GM12878 (cell line): ENCODE measurements at regions not wholly inside any gene's neighbourhood (a gene's known extent, or its start where the extent isn't known, plus 50 kb on each side); places are given as distances from the start of the nearest gene placed in this dataset.

Source experiments
- ATAC-seq: fragments of 200-7000 bp; cut with Tn5 transposase; 3 replicates; pipeline ENCODE4 v1.9.1; 2020; ENCODE audit warnings: mild to moderate bottlenecking, moderate library complexity
- BruUV-seq: library from RNA; stranded (reverse); fragments of 400-500 nt; replicated peaks from 2 replicates; lab custom pipeline; 2021; lab: Mats Ljungman, UMichigan
- CTCF ChIA-PET: fragments of 300-600 bp; sonication (Branson Sonifier 250); formaldehyde crosslinking; extraction: SDS; loops from one replicate; lab custom pipeline; 2021; ENCODE audit warnings: inconsistent platforms; lab: Yijun Ruan, JAX
- POLR2A ChIA-PET: fragments of 350-600 bp; formaldehyde crosslinking; extraction: SDS; loops from one replicate; lab custom pipeline; 2021; ENCODE audit warnings: inconsistent platforms; lab: Charles Lee
- RAD21 ChIA-PET: fragments of 300-600 bp; sonication (Branson Sonifier 250); formaldehyde crosslinking; loops from one replicate; lab custom pipeline; 2023; ENCODE audit warnings: antibody characterized with exemption; ENCODE audit not compliant: unreplicated experiment; lab: Charles Lee
- SMC1A ChIA-PET: fragments of 300-600 bp; sonication (Branson Sonifier 250); formaldehyde crosslinking; loops from one replicate; lab custom pipeline; 2023; ENCODE audit not compliant: unreplicated experiment, uncharacterized antibody; lab: Charles Lee
- DNase-seq: peaks from one replicate; pipeline ENCODE4 v3.0.0-alpha.2; 2011; ENCODE audit warnings: low read depth, low spot score
- FAIRE-seq: peaks from 3 replicates; lab custom pipeline; 2011; peaks lifted over from hg19 to GRCh38; lab: Jason Lieb, UNC
- H2AFZ ChIP-seq: 2 replicates; pipeline ENCODE4 v1.6.0; 2011; ENCODE audit warnings: low read depth, low read length, control low read depth; ENCODE audit not compliant: control insufficient read depth
- H3K27ac ChIP-seq: 2 replicates; pipeline ENCODE4 v1.5.1; 2011; ENCODE audit warnings: control low read depth; ENCODE audit not compliant: control insufficient read depth, insufficient read depth
- H3K27me3 ChIP-seq, 2 experiments: replicated peaks in 1 of 2; 2 replicates each; pipeline versions ENCODE4 v1.6.0 to v1.6.1; 2011; ENCODE audit warnings: low read length in 1 of 2; ENCODE audit not compliant: control insufficient read depth in 2 of 2, insufficient read depth in 2 of 2
- H3K36me3 ChIP-seq, 2 experiments: 2 replicates each; pipeline ENCODE4 v1.5.1; 2011; ENCODE audit warnings: low read length in 1 of 2; ENCODE audit not compliant: control insufficient read depth in 2 of 2, insufficient read depth in 2 of 2
- H3K4me1 ChIP-seq: 2 replicates; pipeline ENCODE4 v1.6.1; 2011; ENCODE audit warnings: mild to moderate bottlenecking, low read length, moderate library complexity, mixed read lengths; ENCODE audit not compliant: control insufficient read depth, insufficient read depth
- H3K4me2 ChIP-seq: 2 replicates; pipeline ENCODE4 v1.6.0; 2011; ENCODE audit warnings: control low read depth; ENCODE audit not compliant: control insufficient read depth, insufficient read depth
- H3K4me3 ChIP-seq: fragments of 200-600 bp; sonication (generic); 2 replicates; pipeline ENCODE4 v1.5.1; 2016
- H3K79me2 ChIP-seq: 2 replicates; pipeline ENCODE4 v1.6.0; 2011; ENCODE audit warnings: low read length; ENCODE audit not compliant: control insufficient read depth, insufficient read depth
- H3K9ac ChIP-seq: 2 replicates; pipeline ENCODE4 v1.8.0; 2011; ENCODE audit warnings: low read length, control low read depth, mixed read lengths; ENCODE audit not compliant: control insufficient read depth, insufficient read depth
- H3K9me3 ChIP-seq: replicated peaks from 3 replicates; pipeline ENCODE4 v1.5.1; 2011; ENCODE audit warnings: mild to moderate bottlenecking, low read length; ENCODE audit not compliant: control insufficient read depth, insufficient read depth
- H4K20me1 ChIP-seq: 2 replicates; pipeline ENCODE4 v1.6.0; 2011; ENCODE audit not compliant: control insufficient read depth, insufficient read depth
- ATF2 ChIP-seq: IDR thresholded peaks from 2 replicates; pipeline ENCODE4 v1.6.1; 2012; ENCODE audit warnings: low read length, inconsistent platforms
- BRCA1 ChIP-seq: IDR thresholded peaks from 2 replicates; pipeline ENCODE4 v1.6.1; 2011; ENCODE audit warnings: low read depth, low read length, improper control_type of control experiment
- CREB1 ChIP-seq: IDR thresholded peaks from 2 replicates; pipeline ENCODE4 v1.6.1; 2012; ENCODE audit warnings: low read depth, mild to moderate bottlenecking, inconsistent platforms
- E2F4 ChIP-seq: IDR thresholded peaks from 2 replicates; pipeline ENCODE4 v1.6.1; 2012; ENCODE audit warnings: low read depth, low read length, improper control_type of control experiment
- FOS ChIP-seq: IDR thresholded peaks from 3 replicates; pipeline ENCODE4 v1.6.1; 2011; ENCODE audit warnings: borderline replicate concordance; ENCODE audit not compliant: insufficient read length; ENCODE audit errors: extremely low read depth
- MEF2A ChIP-seq: IDR thresholded peaks from 2 replicates; pipeline ENCODE4 v1.6.1; 2011; ENCODE audit warnings: low read depth, mild to moderate bottlenecking, low read length, moderate library complexity; ENCODE audit not compliant: insufficient read depth
- MXI1 ChIP-seq: fragments of 150-350 bp; IDR thresholded peaks from 2 replicates; pipeline ENCODE4 v1.6.1; 2011; ENCODE audit warnings: low read depth, mild to moderate bottlenecking, inconsistent platforms, low read length, improper control_type of control experiment
- RCOR1 ChIP-seq: conservative IDR thresholded peaks from 2 replicates; pipeline ENCODE4 v1.6.1; 2012; ENCODE audit warnings: low read depth, low read length, improper control_type of control experiment
- SIN3A ChIP-seq: IDR thresholded peaks from 2 replicates; pipeline ENCODE4 v1.6.1; 2012; ENCODE audit warnings: low read depth, low read length, improper control_type of control experiment
- SIX5 ChIP-seq: IDR thresholded peaks from 2 replicates; pipeline ENCODE4 v1.6.1; 2011; ENCODE audit warnings: mild to moderate bottlenecking, low read depth, low read length, moderate library complexity; ENCODE audit not compliant: severe bottlenecking
- SKIL ChIP-seq: fragments of 450-650 bp; IDR thresholded peaks from 2 replicates; pipeline ENCODE4 v1.6.1; 2017; ENCODE audit warnings: mild to moderate bottlenecking, low read depth, inconsistent platforms; ENCODE audit not compliant: poor library complexity, severe bottlenecking
- TCF7 ChIP-seq: IDR thresholded peaks from 2 replicates; pipeline ENCODE4 v1.6.1; 2014; ENCODE audit warnings: antibody characterized with exemption, borderline replicate concordance
- ZNF217 ChIP-seq: fragments of 450-650 bp; IDR thresholded peaks from 2 replicates; pipeline ENCODE4 v1.6.1; 2017; ENCODE audit warnings: antibody characterized with exemption, mild to moderate bottlenecking
- WGBS: methylation state at CpG from one replicate; pipeline ENCODE4 v1.1.6; 2016; ENCODE audit warnings: low lambda C conversion rate; ENCODE audit not compliant: insufficient replicate concordance, insufficient coverage; ENCODE audit errors: missing lambda C conversion rate; 5-methylcytosine and 5-hydroxymethylcytosine counted together
- in situ Hi-C: fragments of 300-500 bp; cut with MboI; formaldehyde crosslinking; loops from 9 replicates; pipeline ENCODE4 v1.14.3; 2018; ENCODE audit warnings: mixed read lengths
- intact Hi-C: fragments of 100-400 bp; cut with micrococcal nuclease; formaldehyde crosslinking; loops from one replicate; pipeline ENCODE4 v1.14.2; 2022; ENCODE audit not compliant: unreplicated experiment
- TF ChIP-seq, protein P1 (sequence below): IDR thresholded peaks from 2 replicates; pipeline ENCODE4 v1.6.1; 2011; ENCODE audit warnings: mild to moderate bottlenecking, low read depth, low read length, moderate library complexity; ENCODE audit not compliant: insufficient replicate concordance

GRCh38 chr4:33831442-33832066, 2412.8 kb downstream of the ARAP2 start:
- ATAC-seq = no peak
- no peak for DNase-seq
- no peak overlapping the region for H2AFZ ChIP-seq
- no peak for FAIRE-seq
- H3K4me1 ChIP-seq = no peaks in the 10 kb centered on the region
- H3K36me3 ChIP-seq = no peaks in the 10 kb centered on the region
- in situ Hi-C loops (no loop called here), intact Hi-C loops (no loop called here)
- SMC1A ChIA-PET = interaction anchor here (0.7 to 1.3 kb wide), 2 partner anchors 9 to 1758 kb away, joined by 3 to 4 read pairs; no protein-coding TSS in a partner anchor
- POLR2A ChIA-PET = no interaction called here
- H3K4me3 ChIP-seq = no peak overlapping the region
- WGBS = 6% methylated on average over 3 of the region's 3 CpGs
- BruUV-seq = no TSS peak
- no peaks in the 10 kb centered on the region for H3K79me2 ChIP-seq
- TF ChIP-seq FOS (no peak), SKIL (no peak), CREB1 (no peak), ZNF217 (no peak), RCOR1 (no peak), E2F4 (no peak), MEF2A (no peak), SIX5 (no peak), SIN3A (no peak), TCF7 (no peak), MXI1 (no peak), ATF2 (no peak), BRCA1 (no peak)
- TF ChIP-seq, protein P1, sequence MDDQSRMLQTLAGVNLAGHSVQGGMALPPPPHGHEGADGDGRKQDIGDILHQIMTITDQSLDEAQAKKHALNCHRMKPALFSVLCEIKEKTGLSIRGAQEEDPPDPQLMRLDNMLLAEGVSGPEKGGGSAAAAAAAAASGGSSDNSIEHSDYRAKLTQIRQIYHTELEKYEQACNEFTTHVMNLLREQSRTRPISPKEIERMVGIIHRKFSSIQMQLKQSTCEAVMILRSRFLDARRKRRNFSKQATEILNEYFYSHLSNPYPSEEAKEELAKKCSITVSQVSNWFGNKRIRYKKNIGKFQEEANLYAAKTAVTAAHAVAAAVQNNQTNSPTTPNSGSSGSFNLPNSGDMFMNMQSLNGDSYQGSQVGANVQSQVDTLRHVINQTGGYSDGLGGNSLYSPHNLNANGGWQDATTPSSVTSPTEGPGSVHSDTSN = no peak
- RAD21 ChIA-PET = no interaction called here
- no peak overlapping the region for H3K27ac ChIP-seq
- H3K27me3 ChIP-seq = no peaks in the 10 kb centered on the region
- H4K20me1 ChIP-seq = no peaks in the 10 kb centered on the region
- no peak overlapping the region for H3K4me2 ChIP-seq
- H3K9me3 ChIP-seq = no peaks in the 10 kb centered on the region
- CTCF ChIA-PET = interaction anchor here (1.7 kb wide), 1 partner anchor 16 kb away, joined by 4 read pairs; no protein-coding TSS in a partner anchor
- no peak overlapping the region for H3K9ac ChIP-seq
